Stimulated activated CD4-positive, alpha-beta T cell treated with anti-CD3 and anti-CD28 coated beads, Interleukin-1b, Interleukin-23, amount 100 ng/mL, for 48 hours (primary cell): ENCODE measurements at regions not wholly inside any gene's neighbourhood (a gene's known extent, or its start where the extent isn't known, plus 50 kb on each side); places are given as distances from the start of the nearest gene placed in this dataset.

ENCODE experiments used
- DNase-seq: peaks from one replicate; pipeline ENCODE4 v3.0.0-alpha.2; 2020

DNA sequence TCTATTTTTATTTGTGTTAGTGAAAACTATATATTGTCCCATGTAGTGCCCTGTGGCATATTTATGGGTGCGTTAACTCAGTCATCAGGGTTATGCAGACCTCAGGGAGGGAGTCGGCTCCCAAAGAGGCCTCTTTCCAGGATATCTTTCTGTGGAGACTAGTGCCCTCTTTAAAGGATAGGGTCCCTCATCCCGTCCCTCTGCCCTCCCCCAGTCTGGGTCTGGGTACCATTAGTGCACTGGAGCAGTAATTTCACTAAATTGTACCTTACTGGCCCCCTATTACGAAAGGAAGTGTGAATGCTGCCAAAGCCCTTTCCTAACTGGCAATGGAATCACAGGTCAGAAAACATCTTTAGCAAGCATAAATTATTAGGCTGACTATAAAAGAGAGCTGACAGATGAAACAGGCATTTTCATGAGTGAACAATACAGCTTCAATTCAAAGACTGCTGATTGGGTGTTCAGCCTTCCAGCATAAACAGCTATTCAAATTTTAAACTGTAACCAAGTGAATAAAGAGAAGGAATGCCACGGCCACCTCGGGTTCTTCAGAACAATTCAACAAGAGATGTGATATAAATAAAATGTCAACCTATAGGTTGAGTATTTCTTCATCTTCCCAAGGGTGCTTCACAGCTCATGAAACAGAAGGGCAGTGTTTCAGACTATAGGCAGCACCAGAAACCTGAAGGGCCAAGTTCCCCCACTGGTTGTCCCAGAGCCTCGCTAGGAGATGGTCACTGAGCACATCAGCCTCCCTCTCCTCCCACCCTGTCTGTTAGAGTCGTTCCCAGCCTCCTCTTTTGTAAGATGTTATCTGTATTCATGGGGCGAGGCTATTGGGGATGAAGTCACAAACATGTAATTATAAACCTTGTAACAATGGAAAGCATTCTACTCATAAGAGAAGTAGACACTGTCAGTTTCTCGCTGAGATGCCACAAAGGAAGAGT is 318.7 kb downstream of the TMEM161B start:
- no peak for DNase-seq

GRCh38 chr5:87948486-87948885 is 320.2 kb downstream of the TMEM161B start:
- DNase-seq: no peak

DNA sequence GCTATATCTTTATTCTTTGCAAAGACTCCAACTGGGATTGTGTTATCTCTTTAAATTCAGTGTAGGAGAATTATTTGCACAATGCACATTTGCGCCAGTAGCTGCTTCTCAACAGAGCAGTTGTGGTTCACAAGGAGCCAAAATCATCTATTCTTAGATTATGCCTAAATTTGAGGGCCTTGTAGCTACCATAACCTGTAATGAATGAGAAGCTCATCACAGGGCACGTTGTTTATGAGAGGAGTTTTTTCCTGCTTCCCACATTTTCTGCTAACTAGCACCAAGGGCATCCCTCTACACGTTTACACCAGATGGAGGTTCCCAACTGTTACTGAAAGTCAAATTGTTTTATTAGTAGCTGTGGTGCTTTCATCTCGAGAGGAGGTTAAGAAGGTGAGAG is 322.4 kb downstream of the TMEM161B start:
- DNase-seq: no peak

DNA sequence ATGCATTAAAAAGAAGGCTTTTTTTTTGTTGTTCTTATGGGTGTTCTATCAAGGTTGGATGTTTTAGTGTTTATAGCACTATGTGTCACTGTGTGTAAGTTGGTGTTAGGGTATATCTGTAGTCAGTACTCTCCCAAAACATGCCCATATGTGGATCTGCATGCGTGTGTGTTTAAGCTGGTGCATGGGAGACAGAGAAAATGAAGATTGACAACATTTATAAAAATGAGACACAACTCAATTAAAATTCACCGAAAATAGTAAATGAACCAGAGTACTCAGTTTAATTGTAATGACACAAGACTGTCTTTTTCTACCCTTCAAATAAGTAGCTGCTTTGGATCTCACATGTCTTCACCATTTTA is 323.4 kb downstream of the TMEM161B start:
- DNase-seq: no peak

DNA sequence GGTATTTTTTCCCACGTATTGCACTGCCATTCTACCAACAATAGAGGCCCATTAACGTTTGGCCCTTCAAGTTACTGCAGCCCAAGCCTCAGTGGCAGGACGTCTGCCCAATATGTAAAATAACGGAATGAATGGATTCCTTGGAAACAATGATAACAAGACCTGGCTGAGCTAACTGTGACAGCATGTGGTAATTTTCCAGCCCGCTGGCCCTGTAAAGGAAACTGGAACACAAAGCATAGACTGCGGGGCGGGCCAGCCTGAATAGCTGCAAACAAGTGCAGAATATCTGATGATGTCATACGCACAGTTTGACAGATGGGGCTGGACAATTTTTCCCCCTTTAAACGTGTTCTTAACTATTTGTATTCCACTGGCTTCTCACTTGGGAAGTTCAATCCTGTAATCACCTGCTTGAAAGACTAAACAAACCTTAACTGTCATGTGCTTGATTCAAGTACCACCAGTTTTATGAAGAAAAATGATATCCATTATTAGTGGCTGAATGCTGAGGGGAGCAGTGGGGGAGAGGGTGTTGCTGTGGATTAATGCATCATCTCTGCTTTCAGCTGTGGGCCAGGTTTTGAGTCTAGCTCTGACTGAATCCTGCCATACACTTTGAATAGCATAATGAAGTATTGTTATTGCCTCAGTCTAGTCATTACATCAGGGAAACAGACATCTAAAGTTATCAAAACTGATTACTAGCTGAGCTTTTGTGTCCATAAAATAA is 323.9 kb downstream of the TMEM161B start:
- DNase-seq: no peak

DNA sequence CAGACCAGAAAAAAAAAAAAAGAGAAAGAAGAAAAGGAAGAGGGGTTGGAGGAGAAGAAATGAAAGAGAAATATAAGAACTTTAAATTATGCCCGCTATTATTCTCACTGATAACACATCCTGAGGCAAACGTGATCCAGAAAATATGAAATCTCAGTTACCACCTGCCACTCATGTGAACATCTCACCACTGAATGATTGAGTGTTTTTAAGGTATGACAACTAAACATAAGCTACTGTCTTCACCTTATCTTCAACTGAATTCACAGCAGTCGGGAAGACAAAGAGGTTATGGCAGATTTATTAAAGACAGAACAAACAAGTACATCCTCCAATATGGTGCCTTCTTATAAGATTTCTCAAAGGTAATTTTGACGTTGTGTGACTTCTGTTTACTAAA is 327.9 kb downstream of the TMEM161B start:
- no peak for DNase-seq

DNA sequence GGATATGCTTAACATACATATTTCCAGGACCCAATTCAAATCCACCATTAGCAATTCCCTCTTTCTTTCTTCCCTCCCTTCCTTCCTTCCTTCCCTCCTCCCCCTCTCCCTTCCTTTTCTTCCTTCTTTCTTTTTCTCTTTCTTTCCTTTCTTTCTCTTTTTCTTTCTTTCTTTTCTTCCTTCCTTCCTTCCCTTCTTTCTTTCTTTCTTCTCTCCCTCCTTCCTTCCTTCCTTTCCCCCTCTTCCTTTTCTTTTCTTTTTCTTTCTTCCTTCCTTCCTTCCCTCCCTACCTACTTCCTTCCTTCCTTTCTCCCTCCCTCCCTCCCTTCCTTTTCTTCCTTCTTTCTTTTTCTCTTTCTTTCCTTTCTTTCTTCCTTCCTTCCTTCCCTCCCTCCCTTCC is 332.0 kb downstream of the TMEM161B start:
- DNase-seq: no peak

GRCh38 chr5:87924436-87924835 is 344.2 kb downstream of the TMEM161B start:
- DNase-seq: no peak

GRCh38 chr5:87916320-87916719 is 352.3 kb downstream of the TMEM161B start:
- DNase-seq: no peak

- DNase-seq: no peak
Observed at GRCh38 chr5:87912419-87912818, 356.2 kb downstream of the TMEM161B start.

- DNase-seq: no peak
Observed at GRCh38 chr5:87909382-87909781, 359.3 kb downstream of the TMEM161B start.

DNA sequence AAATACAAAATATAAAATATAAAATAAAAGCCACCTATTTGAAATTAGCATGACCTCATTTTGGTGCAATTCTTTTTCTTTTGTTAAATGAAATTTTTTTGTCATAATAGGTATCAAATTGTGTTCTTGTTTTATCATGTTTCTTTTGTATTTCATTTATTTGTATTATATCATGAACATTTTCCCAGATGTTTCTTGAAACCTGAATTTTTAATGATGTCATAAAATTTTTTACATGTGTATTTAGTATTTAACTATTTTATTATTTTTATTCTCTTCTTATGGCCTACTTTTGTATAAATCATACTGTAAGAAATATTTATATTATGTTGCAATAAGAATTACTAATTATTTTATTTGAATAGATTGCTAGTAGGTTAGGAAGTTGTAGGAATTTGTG is 361.7 kb downstream of the TMEM161B start:
- no peak for DNase-seq

DNA sequence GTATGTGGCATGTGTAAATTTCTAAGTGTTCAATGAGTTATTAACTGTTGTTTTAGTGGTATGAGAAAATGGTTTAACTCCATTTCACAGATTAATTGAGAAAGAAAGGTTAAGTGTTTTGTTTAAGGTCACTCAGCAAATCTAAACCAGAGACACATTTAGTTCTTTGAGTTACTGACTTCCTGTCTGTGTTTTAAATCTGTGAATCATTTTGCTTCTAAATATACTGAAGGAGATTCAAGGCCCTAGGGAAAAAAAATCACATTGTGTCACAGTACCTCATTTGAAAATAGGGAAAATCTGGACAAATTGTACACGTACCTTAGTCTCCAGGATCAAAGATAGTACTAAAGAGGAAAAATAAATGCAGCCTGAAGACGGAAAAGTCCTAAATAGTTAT is 368.2 kb downstream of the TMEM161B start:
- DNase-seq: no peak

- no peak for DNase-seq
Observed at GRCh38 chr5:87899721-87900131, 368.9 kb downstream of the TMEM161B start.

DNA sequence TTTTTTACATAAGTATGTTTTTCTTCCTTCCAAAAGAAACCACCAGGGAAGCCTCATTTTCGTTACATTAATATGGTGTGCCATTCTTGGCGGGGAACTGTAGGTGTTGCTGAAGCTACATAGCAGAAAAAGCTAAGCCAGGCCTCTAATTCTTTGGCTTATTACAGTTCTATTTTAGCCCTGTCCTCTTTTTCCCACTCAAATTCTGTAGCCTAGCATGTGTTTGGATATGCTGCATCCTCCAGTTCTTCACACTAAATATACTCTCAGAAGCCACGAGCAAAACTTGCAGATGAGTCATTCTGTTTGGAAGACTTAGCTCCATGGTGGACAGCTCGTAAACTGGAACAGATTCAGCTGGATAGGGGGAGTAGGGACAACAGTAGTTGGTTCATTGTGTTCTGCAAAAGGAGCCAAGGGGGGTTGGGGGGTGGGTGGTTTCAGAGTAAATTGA is 369.4 kb downstream of the TMEM161B start:
- no peak for DNase-seq

DNA sequence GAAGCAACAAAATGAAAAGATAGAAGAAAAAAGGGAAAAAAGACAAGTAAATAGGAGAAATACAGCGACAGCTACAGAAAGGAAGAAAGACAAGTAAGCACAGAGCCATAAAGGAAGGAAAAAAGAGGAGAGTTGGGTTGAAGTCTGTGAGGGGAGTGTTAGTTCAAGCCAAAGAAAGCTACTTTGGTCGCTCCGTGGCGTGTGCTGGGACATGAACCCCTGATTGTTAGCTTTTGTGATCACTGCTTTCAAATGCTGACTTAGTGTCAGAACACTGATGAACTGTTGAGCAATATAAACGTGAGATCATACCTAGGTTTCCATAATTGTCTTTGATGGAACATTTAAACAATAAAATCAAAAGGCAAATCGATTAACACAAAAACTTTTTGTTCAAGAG is 370.1 kb downstream of the TMEM161B start:
- DNase-seq: no peak

- no peak for DNase-seq
Observed at GRCh38 chr5:87888139-87888538, 380.5 kb downstream of the TMEM161B start.

- no peak for DNase-seq
Observed at GRCh38 chr5:87887247-87887646, 381.4 kb downstream of the TMEM161B start.

- DNase-seq: no peak
Observed at GRCh38 chr5:87886164-87886563, 382.5 kb downstream of the TMEM161B start.

GRCh38 chr5:87885758-87886157 is 382.9 kb downstream of the TMEM161B start:
- DNase-seq: no peak

- no peak for DNase-seq
Observed at GRCh38 chr5:87877495-87877894, 391.1 kb downstream of the TMEM161B start.

DNA sequence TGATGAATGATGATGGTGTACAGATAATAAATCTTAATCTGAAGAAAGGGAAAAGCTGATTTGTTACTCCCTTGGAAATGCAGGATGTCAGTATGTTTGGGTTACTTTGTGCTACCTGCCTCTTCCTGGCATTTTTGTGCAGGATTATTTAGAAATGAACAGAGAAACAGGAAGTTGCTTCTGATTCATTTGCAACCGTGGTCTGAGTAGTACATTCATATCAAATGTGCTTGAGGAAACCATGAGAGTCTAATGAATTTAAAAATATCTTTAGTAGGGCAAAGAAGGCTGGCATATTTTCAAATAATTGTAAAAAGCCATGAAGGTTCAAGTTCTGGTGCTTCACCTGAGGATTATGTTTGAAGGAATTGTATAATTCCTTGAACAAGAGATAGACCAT is 391.6 kb downstream of the TMEM161B start:
- no peak for DNase-seq

GRCh38 chr5:87876616-87877015 is 392.0 kb downstream of the TMEM161B start:
- no peak for DNase-seq

DNA sequence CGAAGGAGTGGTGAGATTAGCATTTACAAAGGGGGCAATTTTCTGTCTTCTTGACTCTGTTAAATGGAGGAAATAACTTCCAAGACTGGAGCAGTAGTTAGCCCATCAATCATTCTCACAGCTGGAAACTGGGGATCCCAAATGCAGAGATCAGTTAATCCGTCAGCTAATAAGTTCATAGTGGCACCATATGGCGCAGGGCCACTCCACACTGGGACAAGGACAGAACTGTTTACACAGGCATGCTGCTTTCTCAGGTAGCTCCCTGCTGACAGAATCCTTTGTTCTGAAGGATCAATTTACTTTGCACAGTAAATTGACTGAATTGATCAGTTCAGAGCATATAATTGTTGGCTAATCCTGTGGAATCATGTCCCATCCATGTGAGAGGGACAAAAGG is 395.7 kb downstream of the TMEM161B start:
- no peak for DNase-seq
